A673 (cell line): ENCODE measurements at regions not wholly inside any gene's neighbourhood (a gene's known extent, or its start where the extent isn't known, plus 50 kb on each side); places are given as distances from the start of the nearest gene placed in this dataset.

ENCODE experiments used
- BruUV-seq: library from RNA; stranded (reverse); fragments of 400-500 nt; replicated peaks from 2 replicates; lab custom pipeline; 2021; lab: Mats Ljungman, UMichigan
- CTCF ChIA-PET: fragments of 300-600 bp; sonication (Branson Sonifier 250); formaldehyde crosslinking; loops from one replicate; lab custom pipeline; 2022; ENCODE audit warnings: antibody characterized with exemption; lab: Charles Lee
- POLR2A ChIA-PET: fragments of 300-600 bp; sonication (Branson Sonifier 250); formaldehyde crosslinking; loops from one replicate; lab custom pipeline; 2022; ENCODE audit warnings: antibody characterized with exemption; ENCODE audit not compliant: low non-redundant PET; lab: Charles Lee
- DNase-seq: peaks from one replicate; pipeline ENCODE4 v3.0.0-alpha.2; 2015; ENCODE audit warnings: low spot score
- H3K27ac ChIP-seq: fragments of 200-600 bp; sonication (generic); 2 replicates; pipeline ENCODE4 v1.5.1; 2016; ENCODE audit warnings: mixed run types, low read depth, mild to moderate bottlenecking, mixed read lengths, antibody characterized with exemption, low read length; ENCODE audit not compliant: poor library complexity, severe bottlenecking
- H3K27me3 ChIP-seq: fragments of 200-600 bp; sonication (generic); replicated peaks from 2 replicates; pipeline ENCODE4 v1.6.1; 2017; ENCODE audit warnings: mixed run types, low read depth, mild to moderate bottlenecking, mixed read lengths, antibody characterized with exemption, low read length; ENCODE audit not compliant: insufficient read depth, poor library complexity
- H3K36me3 ChIP-seq: fragments of 200-600 bp; sonication (generic); 2 replicates; pipeline ENCODE4 v1.6.1; 2016; ENCODE audit warnings: mixed run types, mild to moderate bottlenecking, mixed read lengths, antibody characterized with exemption, low read length; ENCODE audit not compliant: insufficient read depth, poor library complexity, severe bottlenecking
- H3K4me1 ChIP-seq: fragments of 200-600 bp; sonication (generic); 2 replicates; pipeline ENCODE4 v1.6.1; 2017; ENCODE audit warnings: mixed run types, mild to moderate bottlenecking, mixed read lengths, antibody characterized with exemption, low read length; ENCODE audit not compliant: insufficient read depth, poor library complexity, severe bottlenecking
- H3K4me3 ChIP-seq: fragments of 200-600 bp; sonication (generic); 2 replicates; pipeline ENCODE4 v1.5.1; 2016; ENCODE audit warnings: low read depth, mixed run types, mild to moderate bottlenecking, mixed read lengths, low read length; ENCODE audit not compliant: poor library complexity, severe bottlenecking
- H3K9me3 ChIP-seq: fragments of 200-600 bp; sonication (generic); 2 replicates; pipeline ENCODE4 v1.6.1; 2016; ENCODE audit warnings: mixed run types, low read depth, mild to moderate bottlenecking, mixed read lengths, antibody characterized with exemption, low read length; ENCODE audit not compliant: poor library complexity, severe bottlenecking
- CTCF ChIP-seq: fragments of 300-800, 200-600 bp; sonication (generic); conservative IDR thresholded peaks from 2 replicates; pipeline ENCODE4 v1.5.1; 2017; ENCODE audit warnings: low read depth, mild to moderate bottlenecking, antibody characterized with exemption, low read length, moderate library complexity, mixed read lengths
- EZH2 ChIP-seq: fragments of 200-600 bp; sonication (generic); IDR thresholded peaks from 2 replicates; pipeline ENCODE4 v1.6.1; 2017; ENCODE audit warnings: borderline replicate concordance, low read depth, mild to moderate bottlenecking, mixed read lengths, antibody characterized with exemption, low read length; ENCODE audit not compliant: poor library complexity, severe bottlenecking
- intact Hi-C: fragments of 100-400 bp; cut with micrococcal nuclease; formaldehyde crosslinking; loops from one replicate; pipeline ENCODE4 v1.10.0; 2022; ENCODE audit not compliant: unreplicated experiment

GRCh38 chr2:238643400-238643907 lies 204.4 kb upstream of the TWIST2 start:
- intact Hi-C loops: no loop called here
- no peak for DNase-seq
- no peak overlapping the region for H3K4me3 ChIP-seq
- H3K27me3 ChIP-seq: peaks cover 19% of the 10 kb centered on the region
- no peak overlapping the region for H3K27ac ChIP-seq
- no peaks in the 10 kb centered on the region for H3K36me3 ChIP-seq
- no peaks in the 10 kb centered on the region for H3K9me3 ChIP-seq
- no peak for TF ChIP-seq CTCF
- no peak for TF ChIP-seq EZH2
- BruUV-seq: no TSS peak
- ChIA-PET POLR2A (no interaction called here), CTCF (no interaction called here)
- H3K4me1 ChIP-seq: no peaks in the 10 kb centered on the region

DNA sequence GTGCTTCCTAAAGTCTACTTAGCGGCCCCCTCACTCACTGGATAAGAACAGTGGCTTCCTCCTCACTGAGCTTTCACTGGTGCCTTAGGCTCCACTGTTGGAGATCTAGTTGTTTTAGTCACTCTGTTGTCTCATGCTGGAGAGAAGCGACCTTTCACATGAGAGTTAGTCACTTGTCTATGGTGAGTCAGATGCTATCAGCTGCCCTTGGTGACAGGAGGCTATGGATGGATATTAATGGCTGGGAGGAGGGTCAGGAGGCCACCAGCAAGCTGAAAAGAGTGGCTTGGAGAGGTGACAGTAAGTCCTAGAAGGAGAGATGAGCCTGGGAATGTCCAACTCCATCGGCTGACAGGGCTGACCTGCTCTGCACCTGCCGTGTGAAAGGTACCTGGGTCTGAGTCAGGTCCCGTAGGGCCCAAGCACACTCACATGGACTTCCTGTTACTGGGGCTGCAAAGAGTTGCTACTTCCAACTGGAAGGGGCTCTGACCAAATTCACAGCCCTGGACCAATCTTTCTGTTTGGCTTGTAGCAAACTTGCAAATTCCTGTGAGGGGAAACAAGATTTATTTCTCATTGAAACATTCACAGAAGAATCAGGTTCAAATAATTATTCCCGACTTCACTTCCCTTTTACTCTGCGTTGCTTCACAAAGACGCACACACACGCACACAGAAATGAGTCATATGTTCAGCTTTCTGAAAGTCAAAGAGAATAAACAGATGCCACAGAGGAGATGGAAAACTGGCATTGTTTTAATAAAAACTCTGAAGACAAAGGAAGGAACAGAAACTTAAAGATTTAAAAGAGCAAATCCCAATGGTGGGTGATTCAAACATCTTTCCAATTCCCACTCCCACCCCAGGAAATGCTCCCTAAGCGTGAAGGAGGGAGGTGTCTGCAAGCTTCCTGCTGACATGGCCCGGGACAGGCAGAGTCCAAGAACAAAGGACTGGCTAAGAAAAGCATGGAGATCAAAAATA lies 203.5 kb upstream of the TWIST2 start:
- no peaks in the 10 kb centered on the region for H3K4me1 ChIP-seq
- DNase-seq: no peak
- no peaks in the 10 kb centered on the region for H3K36me3 ChIP-seq
- no peaks in the 10 kb centered on the region for H3K9me3 ChIP-seq
- intact Hi-C loops: no loop called here
- no TSS peak for BruUV-seq
- peaks cover 17% of the 10 kb centered on the region for H3K27me3 ChIP-seq
- H3K4me3 ChIP-seq: no peak overlapping the region
- POLR2A ChIA-PET: no interaction called here
- TF ChIP-seq CTCF (no peak), EZH2 (no peak)
- H3K27ac ChIP-seq: no peak overlapping the region
- CTCF ChIA-PET: no interaction called here

DNA sequence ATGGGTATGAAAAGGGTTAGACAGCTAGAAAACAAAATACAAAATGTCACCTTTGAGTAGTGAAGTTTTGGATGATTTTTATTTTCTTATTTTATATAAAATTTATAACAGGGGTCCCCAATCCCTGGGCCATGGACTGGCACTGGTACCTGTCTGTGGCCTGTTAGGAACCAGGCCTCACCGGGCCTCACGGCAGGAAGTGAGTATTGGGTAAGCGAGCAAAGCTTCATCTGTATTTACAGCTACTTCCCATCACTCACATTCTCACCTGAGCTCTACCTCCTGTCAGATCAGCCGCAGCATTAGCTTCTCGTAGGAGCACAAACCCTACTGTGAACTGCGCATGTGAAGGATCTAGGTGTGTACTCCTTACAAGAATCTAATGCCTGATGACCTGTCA lies 202.8 kb upstream of the TWIST2 start:
- no peak for TF ChIP-seq CTCF
- TF ChIP-seq EZH2: no peak
- Histone ChIP-seq H3K4me1 (no peaks in the 10 kb centered on the region), H3K4me3 (no peak overlapping the region), H3K36me3 (no peaks in the 10 kb centered on the region), H3K27ac (no peak overlapping the region), H3K27me3 (peaks cover 9% of the 10 kb centered on the region), H3K9me3 (no peaks in the 10 kb centered on the region)
- no TSS peak for BruUV-seq
- intact Hi-C loops: no loop called here
- ChIA-PET CTCF (no interaction called here), POLR2A (no interaction called here)
- DNase-seq: no peak
